A673 (cell line): ENCODE measurements at regions not wholly inside any gene's neighbourhood (a gene's known extent, or its start where the extent isn't known, plus 50 kb on each side); places are given as distances from the start of the nearest gene placed in this dataset.

Experiments
- CTCF ChIP-seq: fragments of 300-800, 200-600 bp; sonication (generic); conservative IDR thresholded peaks from 2 replicates; pipeline ENCODE4 v1.5.1; 2017; ENCODE audit warnings: low read depth, mild to moderate bottlenecking, antibody characterized with exemption, low read length, moderate library complexity, mixed read lengths
- EZH2 ChIP-seq: fragments of 200-600 bp; sonication (generic); IDR thresholded peaks from 2 replicates; pipeline ENCODE4 v1.6.1; 2017; ENCODE audit warnings: borderline replicate concordance, low read depth, mild to moderate bottlenecking, mixed read lengths, antibody characterized with exemption, low read length; ENCODE audit not compliant: poor library complexity, severe bottlenecking

- TF ChIP-seq CTCF = no peak
- no peak for TF ChIP-seq EZH2
These were observed 90.3 kb downstream of the SMIM20 start for GRCh38 chr4:26004290-26004689.
